Sigmoid colon (tissue), 6 donors: ENCODE measurements at regions not wholly inside any gene's neighbourhood (a gene's known extent, or its start where the extent isn't known, plus 50 kb on each side); places are given as distances from the start of the nearest gene placed in this dataset.

ENCODE experiments used
- DNase-seq: peaks from one replicate; pipeline ENCODE4 v3.0.0-alpha.2; 2019
- H3K27ac ChIP-seq, 4 donors: fragments of 200-600 bp; sonication (generic); one replicate each; pipeline ENCODE4 v1.5.1; 2016 to 2019; ENCODE audit warnings: mild to moderate bottlenecking in 1 of 4
- H3K27me3 ChIP-seq, 3 donors: fragments of 200-600 bp; sonication (generic); one replicate each; pipeline ENCODE4 v1.5.1; 2019; ENCODE audit warnings: mild to moderate bottlenecking in 1 of 3
- H3K36me3 ChIP-seq, 4 donors: fragments of 200-600 bp; sonication (generic); one replicate each; pipeline ENCODE4 v1.5.1; 2016 to 2019
- H3K4me1 ChIP-seq, 4 donors: fragments of 200-600 bp; sonication (generic); one replicate each; pipeline ENCODE4 v1.5.1; 2017 to 2019
- H3K4me3 ChIP-seq, 4 donors: fragments of 200-600 bp; sonication (generic); one replicate each; pipeline ENCODE4 v1.5.1; 2017 to 2019; ENCODE audit warnings: mild to moderate bottlenecking in 2 of 4, moderate library complexity in 1 of 4
- H3K9me3 ChIP-seq, 4 donors: fragments of 200-600 bp in 3 of 4; sonication (generic) in 3 of 4; one replicate each; pipeline versions ENCODE4 v1.5.1 to v1.6.1; 2013 to 2019
- CTCF ChIP-seq, 4 experiments: fragments of 450-650 bp in 3 of 4; fragments of 200-600 bp in 1 of 4; IDR thresholded peaks; one replicate each; pipeline ENCODE4 v1.5.1; 2016 to 2019; ENCODE audit warnings: antibody characterized with exemption in 4 of 4, mild to moderate bottlenecking in 3 of 4, moderate library complexity in 2 of 4
- EP300 ChIP-seq, 4 donors: sonication (generic); formaldehyde crosslinking; IDR thresholded peaks; one replicate each; pipeline ENCODE4 v1.6.1; 2017; ENCODE audit warnings: antibody characterized with exemption in 4 of 4
- POLR2A ChIP-seq, 2 donors: fragments of 450-650 bp; IDR thresholded peaks; one replicate each; pipeline ENCODE4 v1.6.1; 2016; ENCODE audit warnings: antibody characterized with exemption in 2 of 2, mild to moderate bottlenecking in 2 of 2, moderate library complexity in 2 of 2
- POLR2AphosphoS5 ChIP-seq, 4 donors: sonication (generic); formaldehyde crosslinking; IDR thresholded peaks; one replicate each; pipeline ENCODE4 v1.6.1; 2017; ENCODE audit warnings: antibody characterized with exemption in 4 of 4
- WGBS, 2 donors: extraction: QIAGEN DNeasy Blood & Tissue Kit; methylation state at CpG; one replicate each; pipeline ENCODE4 v1.1.7; 2013; 5-methylcytosine and 5-hydroxymethylcytosine counted together
- intact Hi-C: fragments of 100-400 bp; cut with DNase I; formaldehyde crosslinking; loops from one replicate; pipeline ENCODE4 v1.15.1; 2023
- donor health status: healthy with polysubstance abuse.
- donor health status: healthy.

GRCh38 chr6:3631877-3632276 is 119.6 kb downstream of the PXDC1 start:
- intact Hi-C loops, result no loop called here
- Histone ChIP-seq H3K4me1 (peaks cover 0 to 21% (median 0%) of the 10 kb centered on the region in 4 donors), H3K4me3 (no peak overlapping the region), H3K27ac (no peak overlapping the region), H3K36me3 (no peaks in the 10 kb centered on the region), H3K9me3 (no peaks in the 10 kb centered on the region), H3K27me3 (no peaks in the 10 kb centered on the region)
- TF ChIP-seq EP300 (IDR thresholded peaks at IDR 0.05) (no peak), CTCF (IDR thresholded peaks at IDR 0.05) (no peak), POLR2A (IDR thresholded peaks at IDR 0.05) (no peak)
- WGBS, 2 donors, result 93 to 94% methylated on average over 7 of the region's 7 CpGs
- no peak for DNase-seq

- WGBS, 2 donors, result 79 to 92% methylated on average over 3 of the region's 3 CpGs
- TF ChIP-seq POLR2AphosphoS5 (IDR thresholded peaks at IDR 0.05), result no peak
- TF ChIP-seq EP300 (IDR thresholded peaks at IDR 0.05), result no peak
- no peak for TF ChIP-seq POLR2A (IDR thresholded peaks at IDR 0.05)
- no peak for TF ChIP-seq CTCF (IDR thresholded peaks at IDR 0.05)
- no peaks in the 10 kb centered on the region for H3K27me3 ChIP-seq
- H3K4me3 ChIP-seq, result no peak overlapping the region
- no peaks in the 10 kb centered on the region for H3K9me3 ChIP-seq
- no peak overlapping the region for H3K27ac ChIP-seq
- intact Hi-C loops, result no loop called here
- DNase-seq, result no peak
- H3K4me1 ChIP-seq, result peaks cover 0 to 25% (median 0%) of the 10 kb centered on the region in 4 donors
- H3K36me3 ChIP-seq, result no peaks in the 10 kb centered on the region
Measured at GRCh38 chr6:3631186-3631585, 120.3 kb downstream of the PXDC1 start.

GRCh38 chr6:3630258-3630835 is 121.2 kb downstream of the PXDC1 start:
- intact Hi-C loops, result no loop called here
- TF ChIP-seq POLR2A (IDR thresholded peaks at IDR 0.05) (no peak), POLR2AphosphoS5 (IDR thresholded peaks at IDR 0.05) (no peak), CTCF (IDR thresholded peaks at IDR 0.05) (no peak), EP300 (IDR thresholded peaks at IDR 0.05) (no peak)
- Histone ChIP-seq H3K36me3 (no peaks in the 10 kb centered on the region), H3K27ac (no peak overlapping the region), H3K27me3 (no peaks in the 10 kb centered on the region), H3K9me3 (no peaks in the 10 kb centered on the region), H3K4me3 (no peak overlapping the region), H3K4me1 (peaks cover 0 to 30% (median 0%) of the 10 kb centered on the region in 4 donors)
- DNase-seq, result no peak
- WGBS, 2 donors, result 81 to 87% methylated on average over 4 of the region's 4 CpGs

GRCh38 chr6:3627956-3628835 is 123.3 kb downstream of the PXDC1 start:
- Histone ChIP-seq H3K4me3 (no peak overlapping the region), H3K27ac (no peak overlapping the region)

More at GRCh38 chr6:3627956-3628835, 123.3 kb downstream of the PXDC1 start:
- DNase-seq, result no peak
- no peaks in the 10 kb centered on the region for H3K27me3 ChIP-seq
- no peaks in the 10 kb centered on the region for H3K36me3 ChIP-seq
- 43 to 50% methylated on average over 20 of the region's 20 CpGs for WGBS, 2 donors
- no peaks in the 10 kb centered on the region for H3K9me3 ChIP-seq
- intact Hi-C loops, result no loop called here
- H3K4me1 ChIP-seq, result peaks cover 0 to 28% (median 0%) of the 10 kb centered on the region in 4 donors
- no peak for TF ChIP-seq EP300 (IDR thresholded peaks at IDR 0.05)
- TF ChIP-seq POLR2A (IDR thresholded peaks at IDR 0.05), result no peak
- no peak for TF ChIP-seq POLR2AphosphoS5 (IDR thresholded peaks at IDR 0.05)
- TF ChIP-seq CTCF (IDR thresholded peaks at IDR 0.05), result no peak
